GM11168 (cell line): ENCODE measurements at regions not wholly inside any gene's neighbourhood (a gene's known extent, or its start where the extent isn't known, plus 50 kb on each side); places are given as distances from the start of the nearest gene placed in this dataset.

Experiments used
- in situ Hi-C: fragments of 300-500 bp; cut with MboI; formaldehyde crosslinking; loops from one replicate; pipeline ENCODE4 v1.12.0; 2022; ENCODE audit warnings: low sequenced_read_pairs; ENCODE audit not compliant: unreplicated experiment

DNA sequence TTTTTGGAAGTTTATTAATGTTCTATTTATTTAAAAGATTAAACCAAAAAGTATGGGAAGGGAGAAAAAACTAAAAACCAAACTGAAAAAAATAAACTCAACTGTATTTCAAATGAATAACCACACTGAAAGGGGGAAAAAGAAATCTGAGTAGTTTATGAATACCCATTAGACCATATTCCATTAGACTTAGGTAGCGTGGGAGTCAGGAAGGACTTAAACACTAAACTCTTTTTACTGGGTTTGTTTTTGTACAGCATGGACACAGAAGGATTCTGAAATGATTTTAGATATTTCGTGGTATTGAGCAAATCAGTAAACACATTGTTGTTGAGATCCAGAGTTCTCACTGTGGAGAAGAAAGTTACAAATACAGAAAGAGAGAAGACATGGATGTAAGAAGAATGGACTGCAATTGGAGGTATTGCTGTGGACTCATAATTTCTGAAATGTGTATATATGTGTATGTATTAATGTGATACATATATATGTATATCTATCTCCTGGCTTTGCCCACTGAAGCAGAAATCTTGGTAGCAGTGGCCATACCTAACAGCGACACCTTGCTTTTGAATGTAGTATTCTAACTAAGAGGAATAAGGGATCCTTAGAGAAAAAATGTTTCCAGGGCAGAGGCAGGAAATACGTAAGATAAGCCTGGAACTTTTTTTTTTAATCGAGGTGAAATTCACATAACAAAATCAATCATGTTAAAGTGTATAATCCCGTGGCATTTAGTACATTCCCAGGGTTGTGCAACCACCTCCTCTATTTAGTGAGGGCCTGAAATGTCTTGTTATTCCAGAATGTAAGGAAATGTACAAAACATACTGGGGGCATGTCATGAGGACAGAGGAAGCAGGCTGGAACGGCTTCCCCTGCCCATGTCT is 228.8 kb downstream of the SMARCA2 start:
- in situ Hi-C loops, result no loop called here

DNA sequence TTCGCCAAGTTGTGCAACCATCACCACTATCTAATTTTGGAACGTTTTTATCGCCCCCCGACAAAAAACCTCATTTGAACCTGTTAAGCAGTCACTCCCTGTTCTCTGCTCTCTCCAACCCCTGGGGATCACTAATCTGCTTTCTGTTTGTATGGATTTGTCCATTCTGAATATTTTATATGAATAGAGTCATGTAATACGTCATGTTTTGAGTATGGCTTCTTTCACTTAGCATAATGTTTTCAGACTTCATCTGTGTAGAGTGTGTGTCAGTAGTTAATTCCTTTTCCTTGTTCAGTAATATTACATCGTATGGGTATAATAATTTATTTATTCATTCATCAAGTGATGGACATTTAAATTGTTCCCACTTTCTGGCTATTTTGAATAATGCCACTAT is 232.2 kb downstream of the SMARCA2 start:
- in situ Hi-C loops, result no loop called here

DNA sequence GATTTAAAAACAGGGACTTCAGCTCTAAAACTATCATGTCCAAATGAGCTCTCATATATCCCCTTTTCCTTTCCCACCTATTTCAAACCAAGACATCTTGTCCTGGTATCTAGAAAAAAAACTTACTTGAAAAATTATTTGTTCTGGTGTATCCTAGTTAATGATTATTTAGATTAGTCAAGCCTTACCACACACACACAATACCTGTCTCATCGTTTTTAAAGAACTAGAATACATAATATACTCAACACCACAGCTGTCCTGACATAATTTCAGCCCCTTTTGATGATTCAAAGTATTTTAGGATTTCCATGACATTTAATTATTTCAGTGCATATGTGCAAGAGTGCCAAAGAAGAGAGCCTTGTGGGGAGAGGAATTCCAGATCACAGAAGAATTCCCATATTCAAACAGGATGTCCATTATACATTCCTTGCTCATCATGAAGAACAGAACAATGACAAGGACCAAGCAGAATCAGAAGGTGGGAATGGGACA is 233.7 kb downstream of the SMARCA2 start:
- in situ Hi-C loops, result no loop called here

DNA sequence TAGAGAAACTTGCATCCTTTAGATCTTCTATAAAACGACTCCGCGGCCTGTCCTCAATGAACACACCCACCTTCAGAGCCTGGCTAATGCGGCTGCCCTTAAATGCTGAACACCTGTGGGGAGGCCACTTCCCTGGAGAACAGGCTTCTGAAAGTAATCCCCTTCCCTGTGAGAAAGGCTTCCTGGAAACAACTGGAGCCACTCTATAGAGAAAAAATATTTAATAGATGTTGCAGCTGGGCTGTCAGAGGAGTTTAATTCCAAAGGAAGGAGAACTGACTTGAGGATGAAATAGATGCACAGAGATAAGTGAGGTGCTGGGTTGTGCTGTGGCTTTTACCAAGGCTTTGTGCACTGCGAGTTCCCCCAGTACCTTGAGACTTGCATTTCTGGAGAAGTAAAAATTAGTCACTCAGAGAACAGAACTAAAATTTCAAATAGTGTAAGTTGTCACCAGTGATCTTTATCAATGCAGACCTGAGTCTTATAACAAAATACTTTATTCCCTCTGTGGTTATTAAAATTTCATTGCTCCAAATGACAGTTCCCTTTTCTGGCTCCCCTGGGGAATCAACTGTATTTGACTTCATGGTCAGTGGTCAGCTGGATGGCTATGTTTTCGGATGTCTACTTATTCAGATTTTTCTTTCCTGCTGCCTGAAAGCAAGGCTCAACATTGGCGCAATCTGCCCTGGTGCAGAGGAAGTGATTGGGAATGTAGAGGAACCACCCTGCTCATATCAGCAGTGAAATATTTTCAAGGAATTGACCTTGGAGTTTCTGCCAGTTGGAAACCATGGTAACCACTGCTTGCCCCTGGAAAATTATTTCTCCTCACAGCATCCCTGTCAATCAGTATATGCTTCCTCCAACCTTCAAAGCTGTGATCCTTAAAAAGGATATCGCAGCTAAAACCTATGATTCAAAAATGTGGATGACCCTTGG is 238.8 kb downstream of the SMARCA2 start:
- in situ Hi-C loops, result no loop called here

DNA sequence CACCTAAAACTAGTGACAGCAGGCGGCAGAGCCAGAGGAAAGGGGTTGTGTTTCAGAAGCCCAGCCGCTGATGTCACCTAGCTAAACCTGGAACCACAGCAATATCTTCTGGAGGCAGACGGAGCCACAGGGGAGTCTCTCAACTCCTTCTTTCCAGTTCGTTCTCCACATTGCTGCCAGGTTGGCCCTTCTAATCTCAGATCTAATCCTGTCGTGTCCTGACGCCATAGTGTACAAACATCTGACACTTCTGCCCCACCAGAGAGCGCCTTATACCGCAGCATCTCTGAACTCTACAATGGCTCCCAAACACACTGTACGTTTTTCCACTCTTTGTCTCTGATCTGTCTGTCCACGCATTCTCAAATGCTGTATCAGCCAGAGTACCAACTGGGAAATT is 240.0 kb downstream of the SMARCA2 start:
- in situ Hi-C loops, result no loop called here

DNA sequence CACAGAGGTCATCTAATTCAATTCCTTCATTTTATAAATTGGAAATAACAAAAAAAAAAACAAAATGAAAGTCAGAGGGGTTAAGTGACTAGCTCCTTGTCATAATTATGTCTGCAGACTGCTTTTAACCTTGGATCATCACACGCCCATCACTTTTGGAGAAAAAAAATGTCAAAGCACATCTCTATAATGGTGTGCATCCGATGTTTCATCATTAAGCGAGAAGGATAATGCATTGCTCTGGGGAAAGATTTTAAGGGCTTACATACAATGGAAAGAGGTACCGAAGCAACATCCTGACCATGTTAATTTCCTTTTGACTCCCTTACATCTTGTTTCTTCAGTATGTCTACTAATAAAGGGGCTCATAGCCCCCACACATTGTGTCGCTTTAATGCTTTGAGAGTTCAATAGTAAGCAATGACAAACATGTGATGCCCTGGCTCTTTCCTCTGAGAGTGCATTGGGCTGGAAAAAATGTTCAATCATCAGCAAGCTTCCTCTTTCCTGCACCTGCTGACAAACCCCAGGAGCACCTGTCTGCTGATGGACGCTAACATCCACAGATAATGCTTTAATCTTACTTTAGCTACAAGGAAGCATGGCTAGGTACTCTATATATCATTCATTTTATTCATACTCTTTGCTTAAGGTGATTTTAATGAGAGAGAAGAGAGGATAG is 242.2 kb downstream of the SMARCA2 start:
- in situ Hi-C loops, result no loop called here

DNA sequence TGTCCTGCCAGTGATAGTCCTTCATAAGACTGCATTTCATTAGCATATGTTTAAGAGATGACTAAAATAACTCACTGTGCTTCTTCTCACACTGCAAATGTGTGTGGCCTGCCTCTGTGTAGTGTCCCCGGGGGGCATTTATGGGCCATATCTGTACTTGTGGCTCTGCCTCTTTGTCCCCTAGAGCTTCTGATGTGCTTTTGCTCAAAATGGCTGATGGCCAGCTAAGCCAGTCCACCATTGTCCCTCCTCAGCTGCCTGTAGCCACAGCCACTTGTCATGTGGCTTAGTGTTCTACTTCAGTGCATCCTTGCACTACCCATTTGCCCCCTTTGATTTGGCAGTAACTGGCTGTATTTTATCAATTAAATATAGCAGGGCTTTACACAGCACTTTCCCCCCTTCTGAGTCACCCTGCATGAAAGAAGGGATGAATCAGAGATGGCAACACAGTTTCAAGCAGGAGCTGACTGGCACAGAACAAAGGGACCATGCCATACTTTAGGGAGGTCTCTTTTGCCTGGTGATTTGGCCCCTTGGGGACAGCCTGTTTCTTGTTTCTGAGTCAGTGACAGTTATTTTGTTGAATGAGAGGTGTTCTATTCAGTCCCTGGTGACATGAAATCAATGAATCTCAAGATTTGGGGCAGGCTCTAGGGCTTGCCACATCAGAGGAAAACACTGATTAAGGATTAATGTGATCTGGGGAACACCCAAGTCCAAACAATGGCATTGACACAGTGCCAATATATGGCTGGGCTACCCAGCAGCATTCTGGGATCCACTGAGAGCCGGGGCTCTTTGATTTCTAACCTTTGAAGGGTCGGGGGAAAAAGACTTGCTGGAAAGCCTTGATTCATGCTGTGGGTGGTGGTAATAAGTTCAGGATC is 245.5 kb downstream of the SMARCA2 start:
- in situ Hi-C loops, result no loop called here

DNA sequence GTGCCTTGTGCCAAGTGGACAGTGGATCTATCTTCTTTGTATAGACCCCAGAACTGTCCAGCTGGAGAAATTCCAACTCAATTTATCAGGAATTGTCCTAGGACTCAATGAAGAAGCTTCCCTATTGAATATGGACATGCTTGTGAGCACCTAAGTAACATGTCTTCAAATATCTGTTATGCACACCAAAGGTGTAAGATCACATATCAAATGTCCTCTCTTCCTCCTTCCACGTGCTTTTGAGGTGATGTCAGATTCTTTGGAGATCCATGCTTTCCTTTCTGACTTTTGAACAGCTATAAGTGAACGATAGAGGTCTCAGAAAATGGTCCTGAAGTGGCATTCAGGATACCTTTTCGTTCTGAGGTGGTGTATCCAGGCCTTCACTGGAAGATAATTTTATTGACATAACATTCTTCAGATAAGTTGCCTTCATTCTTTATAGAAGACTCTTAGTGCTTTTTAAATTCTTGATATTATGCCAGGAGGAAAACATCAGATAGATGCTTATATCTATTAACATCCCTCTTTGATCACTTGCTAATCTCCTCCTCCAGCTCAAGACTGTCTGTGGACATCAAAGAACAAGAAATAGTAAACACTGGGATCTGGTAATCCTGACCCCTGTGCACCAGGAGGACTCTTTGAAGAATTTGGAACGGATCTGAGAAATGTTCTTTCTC is 246.4 kb downstream of the SMARCA2 start:
- in situ Hi-C loops, result no loop called here

DNA sequence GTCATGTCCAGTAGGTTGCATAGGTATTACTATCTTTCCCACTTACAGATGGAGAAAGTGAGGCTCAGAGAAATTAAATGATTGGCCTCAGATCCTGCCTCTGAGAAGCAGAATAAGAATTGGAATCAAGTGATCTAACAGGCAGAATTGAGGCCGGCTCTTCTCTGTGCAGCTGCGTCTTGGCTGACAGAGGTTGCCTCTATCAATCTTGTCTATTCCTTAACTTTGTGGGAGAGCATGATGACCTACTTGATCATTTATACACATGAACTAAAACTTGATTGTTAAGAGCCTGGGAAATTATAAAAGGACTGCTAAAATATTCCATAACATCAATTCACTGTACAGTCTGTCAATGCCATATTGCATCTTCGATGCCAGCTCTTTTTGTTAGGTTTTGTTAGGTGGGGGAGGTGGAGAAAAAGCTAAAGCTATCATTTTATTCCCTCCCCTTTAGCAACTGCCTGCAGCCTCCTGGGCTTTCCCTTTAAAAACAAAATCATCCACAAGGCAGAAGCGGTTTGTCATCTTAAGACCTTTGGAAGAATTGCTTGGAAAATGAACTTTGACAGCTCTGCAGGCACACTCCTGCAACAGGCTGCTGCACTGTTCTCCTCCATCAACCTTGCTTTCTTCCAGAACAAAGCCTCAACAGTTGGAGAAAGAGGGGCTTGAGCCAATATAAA is 247.4 kb downstream of the SMARCA2 start:
- in situ Hi-C loops, result no loop called here

DNA sequence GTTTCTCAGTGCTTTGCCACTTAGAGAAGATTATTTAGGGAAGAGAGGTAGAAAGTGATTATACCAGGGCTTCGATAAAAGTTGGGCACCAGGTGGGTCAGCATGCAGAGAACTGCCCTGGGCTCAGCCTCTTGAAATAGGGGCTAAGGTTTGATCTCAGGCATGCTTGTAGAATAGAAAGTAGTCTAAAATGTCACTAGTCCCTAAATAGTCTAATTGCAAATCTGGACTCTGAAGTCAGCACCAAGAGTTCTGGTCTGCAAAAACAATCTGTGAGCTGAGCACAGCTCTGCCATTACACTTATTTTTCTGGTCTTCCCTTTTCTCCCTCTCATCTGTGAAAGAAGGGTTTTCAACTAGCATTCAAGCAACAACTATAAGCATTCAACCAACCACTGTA is 248.0 kb downstream of the SMARCA2 start:
- in situ Hi-C loops, result no loop called here

DNA sequence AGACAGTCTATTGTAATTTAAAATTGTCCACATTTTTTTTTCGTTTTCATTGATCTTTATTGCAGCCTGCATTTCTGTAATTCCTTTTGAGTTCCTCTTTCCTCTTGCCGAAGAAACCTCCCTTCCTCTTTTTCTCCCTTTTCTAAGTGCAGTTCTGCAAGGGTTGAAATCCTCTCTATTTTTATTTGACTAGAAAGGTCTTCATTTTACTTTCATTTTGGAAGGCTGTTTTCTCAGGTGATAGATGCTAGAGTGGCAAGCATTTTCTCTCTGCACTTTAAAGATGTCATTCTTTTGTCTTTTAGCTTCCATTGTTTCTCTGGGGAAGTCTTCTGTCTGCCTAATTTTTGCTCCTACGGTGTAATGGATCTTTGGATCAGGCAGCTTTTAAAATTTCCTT is 248.5 kb downstream of the SMARCA2 start:
- in situ Hi-C loops, result no loop called here

DNA sequence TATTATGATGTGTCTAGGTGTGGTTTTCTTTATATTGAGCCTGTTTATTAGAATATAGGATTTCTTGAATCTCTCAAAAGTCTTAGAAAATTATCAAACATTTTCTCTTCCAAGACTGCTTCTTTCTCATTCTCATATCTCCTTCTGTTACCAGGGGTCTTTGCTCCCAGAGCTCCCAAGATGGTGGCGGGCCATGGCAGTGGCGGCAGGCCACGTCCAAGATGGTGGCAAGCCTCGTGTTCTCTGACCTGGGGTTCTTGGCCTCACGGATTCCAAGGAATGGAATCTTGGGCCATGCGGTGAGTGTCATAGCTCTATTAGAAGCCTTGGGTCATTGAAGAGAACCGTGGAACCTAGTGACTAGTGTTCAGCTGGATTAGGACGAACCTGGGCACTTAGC is 248.9 kb downstream of the SMARCA2 start:
- in situ Hi-C loops, result no loop called here

DNA sequence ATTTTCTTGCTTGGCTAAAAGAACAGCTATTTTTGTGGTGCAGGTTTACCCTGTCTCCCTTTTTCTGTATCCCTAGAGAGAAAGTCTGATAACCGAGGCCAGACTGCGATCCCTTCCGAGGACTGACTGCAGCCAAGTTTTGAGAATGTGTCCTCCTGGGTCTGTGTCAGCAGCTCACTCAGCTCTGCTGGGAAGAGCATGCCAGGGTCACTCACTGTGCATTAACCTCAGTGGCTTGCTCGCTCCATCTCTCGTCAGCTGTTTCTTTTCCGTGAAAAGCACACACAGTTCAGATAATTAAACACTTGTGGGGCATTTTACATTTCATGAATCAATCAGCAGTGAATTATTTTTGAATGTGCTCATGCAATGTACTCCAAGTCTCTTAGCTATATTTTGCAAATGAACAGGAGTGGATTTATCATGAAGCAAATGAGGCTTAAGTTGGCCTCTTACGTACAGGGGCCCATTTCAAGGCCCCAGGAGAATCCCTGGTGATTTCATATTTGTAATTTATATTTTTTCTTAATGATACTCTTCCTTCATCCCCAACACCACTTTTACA is 252.1 kb downstream of the SMARCA2 start:
- in situ Hi-C loops, result no loop called here

DNA sequence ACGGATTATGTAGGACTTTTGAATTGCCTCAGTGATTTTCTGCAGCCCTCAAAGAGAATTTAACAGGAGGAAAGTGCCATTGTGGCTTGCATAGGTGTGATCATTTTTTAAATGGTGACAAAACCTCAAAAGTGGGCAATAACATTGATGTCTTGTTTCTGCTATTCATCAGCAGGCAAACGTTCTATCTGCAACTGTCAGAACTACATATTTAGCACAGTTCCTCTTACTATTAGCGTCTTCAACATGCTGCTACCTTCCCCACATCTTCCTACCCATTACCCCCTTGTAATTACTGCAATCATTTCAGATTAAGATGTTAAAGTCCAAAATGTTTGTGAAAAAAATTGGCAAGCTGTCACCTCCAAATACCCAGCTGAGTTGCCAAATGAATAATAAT is 254.6 kb downstream of the SMARCA2 start:
- in situ Hi-C loops, result no loop called here

DNA sequence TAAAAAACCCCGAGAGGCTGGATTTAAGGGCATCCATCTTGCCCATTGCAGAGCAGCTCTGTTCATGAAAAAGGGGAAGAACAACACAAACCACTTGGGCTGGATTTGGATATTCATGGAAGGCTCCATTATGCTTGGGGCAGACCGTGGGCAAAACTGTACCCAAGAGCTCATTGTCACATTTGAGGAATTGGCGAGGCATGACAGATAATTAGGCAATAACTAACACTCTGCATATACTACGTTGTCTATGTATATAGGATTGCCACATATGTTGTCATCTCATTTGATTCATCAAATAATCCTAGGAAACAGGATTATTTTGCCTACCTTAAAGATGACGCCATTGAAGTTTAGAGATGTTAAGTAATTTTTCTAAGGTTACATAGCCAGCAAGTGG is 255.4 kb downstream of the SMARCA2 start:
- in situ Hi-C loops, result no loop called here

DNA sequence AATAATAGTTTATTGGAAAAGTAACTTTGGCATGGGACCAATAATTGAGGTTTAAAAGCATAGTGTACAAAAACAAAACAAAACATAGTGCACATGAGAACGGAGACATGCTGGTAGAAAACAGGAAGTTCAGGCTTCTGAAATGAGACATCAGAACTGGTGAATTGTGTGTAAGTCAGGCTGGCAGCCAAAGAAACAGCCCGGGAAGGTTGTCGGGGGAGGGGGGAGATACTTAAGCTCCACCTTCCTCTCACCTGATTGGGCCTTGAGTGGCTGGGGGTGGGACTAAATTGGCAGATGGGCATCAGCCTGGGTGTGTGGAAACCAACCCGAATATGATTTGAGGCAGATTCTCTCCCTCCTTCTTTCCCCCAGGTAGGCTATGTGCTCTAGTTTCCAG is 256.3 kb downstream of the SMARCA2 start:
- in situ Hi-C loops, result no loop called here

DNA sequence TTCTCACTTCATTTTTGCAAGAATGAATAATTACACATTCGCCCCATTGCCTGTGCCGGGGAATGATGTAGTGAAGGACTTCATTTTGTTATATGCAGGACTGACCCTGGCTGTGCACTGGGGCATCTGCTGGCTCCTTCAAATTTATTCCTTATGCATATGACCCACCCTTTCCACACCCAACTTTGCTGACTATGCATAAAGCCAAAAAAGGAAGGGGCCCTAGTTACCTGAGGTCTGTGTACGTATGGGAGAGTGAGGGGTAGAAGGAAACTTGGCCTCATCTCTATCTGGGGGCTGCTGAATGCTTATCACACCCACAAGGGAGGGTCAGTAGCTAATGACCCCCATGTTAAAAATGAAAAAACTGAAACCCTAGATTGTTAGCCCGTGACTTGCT is 259.6 kb downstream of the SMARCA2 start:
- in situ Hi-C loops, result no loop called here

DNA sequence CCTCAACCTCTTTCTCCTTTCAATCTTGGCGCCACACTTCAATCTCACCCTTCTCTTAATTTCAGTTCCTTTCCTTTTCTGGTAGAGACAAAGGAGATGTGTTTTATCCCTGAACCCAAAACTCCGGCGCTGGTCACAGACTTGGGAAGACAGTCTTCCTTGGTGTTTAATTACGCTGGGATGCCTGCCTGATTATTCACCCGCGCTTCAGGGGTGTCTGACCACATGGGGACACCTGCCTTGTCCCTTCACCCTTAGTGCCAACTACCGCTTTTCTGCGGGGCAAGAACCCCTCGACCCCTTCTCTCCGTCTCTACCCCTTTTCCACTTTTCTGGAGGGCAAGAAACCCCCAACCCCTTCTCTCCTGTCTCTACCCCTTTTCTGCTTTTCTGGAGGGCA is 261.1 kb downstream of the SMARCA2 start:
- in situ Hi-C loops, result no loop called here
